Liver (tissue), 8 donors: ENCODE measurements at regions not wholly inside any gene's neighbourhood (a gene's known extent, or its start where the extent isn't known, plus 50 kb on each side); places are given as distances from the start of the nearest gene placed in this dataset.

Source experiments
- DNase-seq: peaks from one replicate; pipeline ENCODE4 v3.0.0-alpha.2; 2017; ENCODE audit warnings: low spot score
- H3K27ac ChIP-seq, 2 donors: one replicate each; pipeline ENCODE4 v1.7.0; 2013; ENCODE audit warnings: inconsistent platforms in 2 of 2, low read length in 2 of 2, control low read depth in 1 of 2, low read depth in 1 of 2, mild to moderate bottlenecking in 1 of 2
- H3K27me3 ChIP-seq, 4 donors: one replicate each; pipeline versions ENCODE4 v1.6.1 to v1.7.0; 2013; ENCODE audit warnings: low read length in 3 of 4, inconsistent platforms in 1 of 4, mild to moderate bottlenecking in 1 of 4, moderate library complexity in 1 of 4; ENCODE audit not compliant: control insufficient read depth in 4 of 4, insufficient read depth in 4 of 4
- H3K36me3 ChIP-seq, 4 donors: one replicate each; pipeline versions ENCODE4 v1.6.1 to v1.7.0; 2013; ENCODE audit warnings: low read length in 3 of 4, mild to moderate bottlenecking in 3 of 4, low read depth in 1 of 4, moderate library complexity in 1 of 4; ENCODE audit not compliant: control insufficient read depth in 4 of 4, insufficient read depth in 3 of 4
- H3K4me1 ChIP-seq, 4 donors: one replicate each; pipeline versions ENCODE4 v1.6.1 to v1.7.0; 2013; ENCODE audit warnings: low read length in 3 of 4, mild to moderate bottlenecking in 3 of 4, moderate library complexity in 1 of 4; ENCODE audit not compliant: control insufficient read depth in 4 of 4, insufficient read depth in 4 of 4
- H3K4me3 ChIP-seq, 3 donors: one replicate each; pipeline versions ENCODE4 v1.6.1 to v1.7.0; 2013; ENCODE audit warnings: low read length in 3 of 3, control low read depth in 1 of 3, low read depth in 1 of 3, mild to moderate bottlenecking in 1 of 3
- H3K9ac ChIP-seq, 2 donors: one replicate each; pipeline ENCODE4 v1.7.0; 2013; ENCODE audit warnings: low read length in 2 of 2, mild to moderate bottlenecking in 2 of 2, moderate library complexity in 2 of 2, control low read depth in 1 of 2, low read depth in 1 of 2
- H3K9me3 ChIP-seq, 4 donors: one replicate each; pipeline versions ENCODE4 v1.6.1 to v1.7.0; 2013; ENCODE audit warnings: low read length in 3 of 4; ENCODE audit not compliant: control insufficient read depth in 4 of 4
- CTCF ChIP-seq: fragments of 150-350 bp; IDR thresholded peaks from 2 replicates; pipeline ENCODE4 v1.5.1; 2017; ENCODE audit warnings: improper control_type of control experiment, low read depth, low read length; ENCODE audit not compliant: missing input control
- EGR1 ChIP-seq, 2 donors: IDR thresholded peaks; 2 replicates each; pipeline ENCODE4 v1.6.1; 2016 to 2018; ENCODE audit warnings: antibody characterized with exemption in 2 of 2, low read depth in 2 of 2
- FOXA1 ChIP-seq: IDR thresholded peaks from 2 replicates; pipeline ENCODE4 v1.6.1; 2016; ENCODE audit warnings: antibody characterized with exemption
- FOXA2 ChIP-seq: IDR thresholded peaks from 2 replicates; pipeline ENCODE4 v1.6.1; 2016; ENCODE audit warnings: antibody characterized with exemption
- HNF4A ChIP-seq, 2 donors: conservative IDR thresholded peaks; 2 replicates each; pipeline ENCODE4 v1.6.1; 2016; ENCODE audit warnings: antibody characterized with exemption in 2 of 2, mild to moderate bottlenecking in 2 of 2
- HNF4G ChIP-seq: IDR thresholded peaks from 2 replicates; pipeline ENCODE4 v1.6.1; 2016; ENCODE audit warnings: antibody characterized with exemption
- JUND ChIP-seq, 2 donors: IDR thresholded peaks; 2 replicates each; pipeline ENCODE4 v1.6.1; 2016; ENCODE audit warnings: antibody characterized with exemption in 2 of 2
- NR2F2 ChIP-seq: IDR thresholded peaks from 2 replicates; pipeline ENCODE4 v1.6.1; 2016; ENCODE audit warnings: antibody characterized with exemption
- RAD21 ChIP-seq, 2 donors: IDR thresholded peaks; 2 replicates each; pipeline ENCODE4 v1.6.1; 2016; ENCODE audit warnings: antibody characterized with exemption in 2 of 2, mild to moderate bottlenecking in 2 of 2
- RXRA ChIP-seq, 2 donors: IDR thresholded peaks; 2 replicates each; pipeline ENCODE4 v1.6.1; 2017 to 2018; ENCODE audit warnings: antibody characterized with exemption in 2 of 2, mild to moderate bottlenecking in 1 of 2
- SP1 ChIP-seq: IDR thresholded peaks from 2 replicates; pipeline ENCODE4 v1.6.1; 2018; ENCODE audit warnings: antibody characterized with exemption, mild to moderate bottlenecking
- TAF1 ChIP-seq: conservative IDR thresholded peaks from 2 replicates; pipeline ENCODE4 v1.6.1; 2016; ENCODE audit warnings: antibody characterized with exemption, mild to moderate bottlenecking
- YY1 ChIP-seq: IDR thresholded peaks from 2 replicates; pipeline ENCODE4 v1.6.1; 2016; ENCODE audit warnings: antibody characterized with exemption, mild to moderate bottlenecking
- ZBTB33 ChIP-seq: IDR thresholded peaks from 2 replicates; pipeline ENCODE4 v1.6.1; 2016; ENCODE audit warnings: antibody characterized with exemption
- WGBS: extraction: QIAGEN DNeasy Blood & Tissue Kit; methylation state at CpG from one replicate; pipeline ENCODE4 v1.1.7; 2013; 5-methylcytosine and 5-hydroxymethylcytosine counted together
- TF ChIP-seq, protein P1 (sequence below): IDR thresholded peaks from 2 replicates; pipeline ENCODE4 v1.6.1; 2016; ENCODE audit warnings: antibody characterized with exemption
- TF ChIP-seq, protein P2 (sequence below): IDR thresholded peaks from 2 replicates; pipeline ENCODE4 v1.6.1; 2016; ENCODE audit warnings: antibody characterized with exemption
- TF ChIP-seq, protein P3 (sequence below): IDR thresholded peaks from 2 replicates; pipeline ENCODE4 v1.6.1; 2016; ENCODE audit warnings: antibody characterized with exemption, mild to moderate bottlenecking
- donor health status: healthy.
- donor health status: healthy.
- donor health status: healthy.
- donor health status: healthy.
- donor health status: healthy.

DNA sequence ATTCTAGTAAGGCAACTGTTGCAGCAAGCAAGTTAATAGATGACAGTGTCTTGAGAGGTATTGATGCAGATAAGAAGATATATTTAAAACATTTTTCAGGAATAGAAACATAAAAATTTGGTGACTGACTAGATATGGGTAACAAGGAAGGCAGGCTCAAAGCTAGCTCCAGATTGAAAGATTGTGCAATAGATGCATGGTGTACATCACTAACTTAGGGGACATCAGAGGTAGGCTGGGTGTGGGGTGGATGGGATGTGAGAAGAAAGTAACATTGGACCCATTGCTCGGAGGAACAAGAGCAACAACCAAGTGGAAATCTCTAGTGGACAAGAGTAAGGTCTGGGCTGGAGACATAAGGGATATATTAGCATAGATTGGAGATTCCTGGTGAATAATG lies 306.9 kb downstream of the MCTP2 start:
- WGBS: 0% methylated on average over 1 of the region's 1 CpG
- Histone ChIP-seq H3K4me1 (no peaks in the 10 kb centered on the region), H3K9me3 (no peaks in the 10 kb centered on the region), H3K36me3 (no peaks in the 10 kb centered on the region), H3K4me3 (no peak overlapping the region), H3K27ac (no peak overlapping the region), H3K27me3 (peaks cover 0 to 4% (median 0%) of the 10 kb centered on the region in 4 donors), H3K9ac (no peak overlapping the region)
- DNase-seq: no peak
- TF ChIP-seq CTCF (no peak), FOXA1 (no peak), JUND (IDR thresholded peaks at IDR 0.05) (no peak), RAD21 (IDR thresholded peaks at IDR 0.05) (no peak), RXRA (IDR thresholded peaks at IDR 0.05) (no peak), TAF1 (no peak), HNF4A (conservative IDR thresholded peaks at IDR 0.05) (no peak), FOXA2 (no peak), SP1 (no peak), NR2F2 (no peak), ZBTB33 (no peak), EGR1 (IDR thresholded peaks at IDR 0.05; ENCODE audit: low read depth in 2 of 2) (no peak), HNF4G (no peak)
- TF ChIP-seq, protein P1, sequence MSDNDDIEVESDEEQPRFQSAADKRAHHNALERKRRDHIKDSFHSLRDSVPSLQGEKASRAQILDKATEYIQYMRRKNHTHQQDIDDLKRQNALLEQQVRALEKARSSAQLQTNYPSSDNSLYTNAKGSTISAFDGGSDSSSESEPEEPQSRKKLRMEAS: no peak
- TF ChIP-seq, protein P2, sequence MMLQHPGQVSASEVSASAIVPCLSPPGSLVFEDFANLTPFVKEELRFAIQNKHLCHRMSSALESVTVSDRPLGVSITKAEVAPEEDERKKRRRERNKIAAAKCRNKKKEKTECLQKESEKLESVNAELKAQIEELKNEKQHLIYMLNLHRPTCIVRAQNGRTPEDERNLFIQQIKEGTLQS: no peak
- TF ChIP-seq, protein P3, sequence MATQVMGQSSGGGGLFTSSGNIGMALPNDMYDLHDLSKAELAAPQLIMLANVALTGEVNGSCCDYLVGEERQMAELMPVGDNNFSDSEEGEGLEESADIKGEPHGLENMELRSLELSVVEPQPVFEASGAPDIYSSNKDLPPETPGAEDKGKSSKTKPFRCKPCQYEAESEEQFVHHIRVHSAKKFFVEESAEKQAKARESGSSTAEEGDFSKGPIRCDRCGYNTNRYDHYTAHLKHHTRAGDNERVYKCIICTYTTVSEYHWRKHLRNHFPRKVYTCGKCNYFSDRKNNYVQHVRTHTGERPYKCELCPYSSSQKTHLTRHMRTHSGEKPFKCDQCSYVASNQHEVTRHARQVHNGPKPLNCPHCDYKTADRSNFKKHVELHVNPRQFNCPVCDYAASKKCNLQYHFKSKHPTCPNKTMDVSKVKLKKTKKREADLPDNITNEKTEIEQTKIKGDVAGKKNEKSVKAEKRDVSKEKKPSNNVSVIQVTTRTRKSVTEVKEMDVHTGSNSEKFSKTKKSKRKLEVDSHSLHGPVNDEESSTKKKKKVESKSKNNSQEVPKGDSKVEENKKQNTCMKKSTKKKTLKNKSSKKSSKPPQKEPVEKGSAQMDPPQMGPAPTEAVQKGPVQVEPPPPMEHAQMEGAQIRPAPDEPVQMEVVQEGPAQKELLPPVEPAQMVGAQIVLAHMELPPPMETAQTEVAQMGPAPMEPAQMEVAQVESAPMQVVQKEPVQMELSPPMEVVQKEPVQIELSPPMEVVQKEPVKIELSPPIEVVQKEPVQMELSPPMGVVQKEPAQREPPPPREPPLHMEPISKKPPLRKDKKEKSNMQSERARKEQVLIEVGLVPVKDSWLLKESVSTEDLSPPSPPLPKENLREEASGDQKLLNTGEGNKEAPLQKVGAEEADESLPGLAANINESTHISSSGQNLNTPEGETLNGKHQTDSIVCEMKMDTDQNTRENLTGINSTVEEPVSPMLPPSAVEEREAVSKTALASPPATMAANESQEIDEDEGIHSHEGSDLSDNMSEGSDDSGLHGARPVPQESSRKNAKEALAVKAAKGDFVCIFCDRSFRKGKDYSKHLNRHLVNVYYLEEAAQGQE: no peak

GRCh38 chr15:94542391-94542790 lies 311.0 kb downstream of the MCTP2 start:
- Histone ChIP-seq H3K4me1 (no peaks in the 10 kb centered on the region), H3K9ac (no peak overlapping the region), H3K36me3 (no peaks in the 10 kb centered on the region), H3K27me3 (no peaks in the 10 kb centered on the region), H3K9me3 (no peaks in the 10 kb centered on the region), H3K27ac (no peak overlapping the region), H3K4me3 (no peak overlapping the region)
- WGBS: 71% methylated on average over 1 of the region's 1 CpG
- DNase-seq: no peak
- TF ChIP-seq, protein P3: no peak
- TF ChIP-seq CTCF (no peak), NR2F2 (no peak), EGR1 (IDR thresholded peaks at IDR 0.05; ENCODE audit: low read depth in 2 of 2) (no peak), SP1 (no peak), HNF4G (no peak), JUND (IDR thresholded peaks at IDR 0.05) (no peak), YY1 (no peak)
- TF ChIP-seq, protein P2: no peak
